ENCODE measurements at regions not wholly inside any gene's neighbourhood (a gene's known extent, or its start where the extent isn't known, plus 50 kb on each side); places are given as distances from the start of the nearest gene placed in this dataset.

GRCh38 chr12:126648074-126648473 is 1582.8 kb downstream of the AACS start:
- DNase-seq, result no peak

DNA sequence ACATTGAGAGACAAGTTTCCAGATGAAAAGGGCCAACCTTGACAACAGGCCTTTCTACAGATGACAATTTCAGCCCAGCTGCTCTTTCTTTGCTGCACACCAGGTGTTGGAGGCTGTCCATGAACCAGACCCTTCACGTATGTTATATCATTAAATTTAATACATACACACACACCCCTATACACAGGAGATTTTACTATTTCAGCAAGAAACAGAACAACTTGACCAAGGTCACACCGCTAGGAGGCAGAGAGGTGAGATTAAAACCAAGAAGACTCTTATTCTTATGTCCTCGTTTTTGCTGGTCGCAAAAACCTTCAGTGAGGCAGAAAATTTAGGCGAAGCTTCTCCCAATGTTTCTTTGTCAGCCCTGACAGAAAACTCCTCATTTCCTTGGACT is 1585.9 kb downstream of the AACS start:
- DNase-seq, result no peak

- no peak for DNase-seq
Observed at GRCh38 chr12:126663304-126664094, 1598.3 kb downstream of the AACS start.

DNA sequence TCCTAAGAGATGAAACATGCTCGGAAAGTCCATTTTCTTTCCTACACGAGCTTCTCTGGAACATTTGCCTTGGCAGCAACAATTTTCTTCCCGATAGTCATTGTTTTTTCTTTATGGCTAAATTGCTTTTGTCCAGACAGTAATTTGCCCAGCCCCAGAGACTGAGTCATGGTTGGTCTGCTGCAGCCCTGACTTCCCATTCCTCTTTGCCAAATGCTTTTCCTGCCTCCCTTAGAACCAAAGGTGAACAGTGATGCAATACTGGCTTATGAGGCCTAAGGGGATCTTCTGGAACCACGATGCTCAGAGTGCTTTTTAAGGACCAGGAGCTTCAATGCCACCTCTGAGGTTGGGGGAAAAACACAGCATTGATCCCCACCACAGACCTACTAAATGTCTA is 1599.6 kb upstream of the TMEM132C start:
- DNase-seq, result no peak

DNA sequence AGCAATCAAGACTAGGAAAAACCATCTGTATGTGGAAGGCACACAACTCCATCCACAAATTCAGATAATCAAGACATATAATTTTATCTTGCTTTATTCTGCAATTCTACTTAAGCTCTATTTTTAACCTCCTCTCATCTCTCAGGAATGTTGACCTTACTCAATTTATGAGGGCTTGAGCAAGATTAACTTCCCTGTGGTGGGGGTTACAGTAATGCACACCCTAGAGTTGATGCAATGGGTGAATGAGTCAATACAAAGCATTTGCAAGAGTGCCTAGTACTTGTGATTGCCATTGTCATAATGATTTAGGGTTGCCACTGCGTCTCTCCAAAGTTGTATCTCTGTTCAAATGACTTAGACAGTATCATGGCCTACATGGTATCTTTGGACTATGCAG is 1598.4 kb upstream of the TMEM132C start:
- no peak for DNase-seq

DNA sequence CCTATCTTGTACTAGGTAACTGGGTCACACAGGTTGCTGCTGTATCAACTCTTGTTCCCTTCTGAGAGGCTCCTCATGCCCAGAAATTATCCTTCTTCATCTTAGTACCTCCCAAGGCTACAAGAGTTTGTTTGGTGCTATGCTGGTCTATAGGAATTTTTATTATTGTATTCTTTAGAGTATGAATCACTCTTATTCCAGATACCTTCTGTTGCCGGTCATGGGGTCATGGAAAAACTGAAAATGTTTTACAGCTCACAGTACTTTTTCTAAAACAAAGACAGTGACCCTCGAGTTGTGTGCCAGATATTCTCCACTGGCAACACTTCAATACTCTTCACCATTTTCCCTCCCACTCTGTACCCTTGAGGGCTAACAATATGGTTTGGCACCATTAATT is 1598.0 kb upstream of the TMEM132C start:
- no peak for DNase-seq

DNA sequence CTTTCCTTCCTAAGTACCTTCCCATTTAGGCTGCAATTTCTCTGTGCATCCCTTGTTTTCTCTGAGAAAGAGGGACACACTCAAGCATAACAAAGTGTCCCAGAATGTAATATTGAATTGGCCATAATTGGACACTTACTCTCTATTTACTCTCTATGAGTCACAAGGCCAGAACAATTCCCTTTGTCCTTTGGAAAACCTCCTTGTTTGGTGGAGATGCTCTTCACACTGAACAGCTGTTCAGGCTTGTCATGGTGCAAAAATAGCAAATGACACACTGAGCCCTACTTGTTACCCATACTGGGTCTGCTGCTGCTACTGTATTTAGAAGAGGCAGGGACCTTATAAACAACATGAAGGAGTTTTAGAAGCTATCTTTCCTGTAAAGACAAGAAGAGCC is 1590.5 kb upstream of the TMEM132C start:
- DNase-seq, result peak; percentile 30

DNA sequence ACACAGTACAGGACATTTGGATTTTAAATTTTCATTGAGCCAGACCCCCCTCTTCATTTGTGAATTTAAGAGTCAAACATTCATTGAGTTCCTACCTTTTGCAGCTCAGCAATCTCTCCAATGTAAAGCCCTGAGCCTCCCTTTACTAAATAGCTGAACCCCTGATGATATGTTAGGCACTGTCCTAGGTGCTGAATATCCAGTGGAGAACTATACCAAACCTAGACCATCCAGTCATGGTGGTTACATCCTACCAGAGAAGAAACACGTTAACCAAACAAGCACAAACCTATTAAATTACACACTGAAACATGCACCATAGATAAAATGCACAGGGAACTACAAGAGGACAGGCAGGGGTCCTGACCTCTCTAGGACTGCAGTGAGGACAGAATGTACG is 1585.3 kb upstream of the TMEM132C start:
- no peak for DNase-seq

- DNase-seq, result no peak
Observed at GRCh38 chr12:126684703-126685102, 1582.3 kb upstream of the TMEM132C start.

DNA sequence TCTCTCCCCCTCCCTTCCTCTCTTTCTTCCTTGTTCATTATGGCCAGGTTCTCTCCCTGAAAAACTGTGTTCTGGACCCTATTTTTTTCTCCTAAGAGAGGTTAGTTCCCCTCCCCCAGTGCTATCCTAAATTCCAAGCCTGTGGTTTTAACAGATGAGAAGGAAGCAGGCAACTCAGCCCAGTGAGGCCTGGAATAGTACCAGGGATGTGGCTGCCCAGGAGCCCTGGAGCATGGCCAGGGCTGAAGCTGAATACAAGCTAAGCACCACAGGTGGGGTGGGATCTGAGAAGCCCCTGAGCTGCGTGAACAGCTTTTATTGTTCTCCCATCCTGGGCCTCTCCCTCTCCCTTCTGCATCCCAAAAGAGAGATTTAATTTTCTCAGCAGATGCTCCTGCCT is 1581.3 kb upstream of the TMEM132C start:
- no peak for DNase-seq

DNA sequence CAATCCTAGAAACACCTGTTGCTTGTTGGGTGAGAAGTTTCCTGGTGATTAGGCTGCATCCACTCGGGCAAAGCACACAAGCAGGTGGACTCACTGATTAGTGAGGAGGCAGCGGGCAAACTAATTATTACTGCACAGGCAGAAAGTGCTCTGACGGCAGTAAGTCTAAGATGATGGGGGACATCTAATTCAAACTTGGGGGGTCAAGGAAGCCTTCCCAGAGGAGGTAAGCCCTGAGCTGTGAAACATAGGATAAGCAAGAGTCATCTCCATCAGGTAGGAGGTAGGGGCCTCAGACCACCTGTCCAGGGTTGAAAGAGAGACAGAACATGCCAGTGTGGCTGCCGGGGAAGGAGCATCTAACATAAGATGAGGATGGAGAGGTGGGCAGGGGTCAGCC is 1578.4 kb upstream of the TMEM132C start:
- no peak for DNase-seq

DNA sequence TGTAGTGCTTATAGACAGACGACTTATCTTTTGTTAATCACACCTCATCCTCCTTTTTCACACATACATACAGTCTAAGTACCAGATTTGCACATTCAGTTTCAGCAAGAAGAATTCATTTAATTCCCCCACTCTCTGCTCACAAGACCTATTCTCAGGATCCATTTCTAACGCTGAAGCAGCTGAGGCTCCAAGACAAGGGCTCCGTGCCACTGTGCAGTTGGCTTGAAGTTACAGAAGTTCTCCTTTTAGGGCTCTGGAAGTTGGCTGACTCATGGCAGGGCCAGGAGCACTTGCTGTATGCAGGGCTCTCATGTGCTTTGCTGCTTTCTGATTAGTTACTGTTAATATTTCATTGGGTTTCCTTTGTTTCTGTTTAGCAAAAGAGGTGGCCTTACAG is 1566.9 kb upstream of the TMEM132C start:
- DNase-seq, result no peak

DNA sequence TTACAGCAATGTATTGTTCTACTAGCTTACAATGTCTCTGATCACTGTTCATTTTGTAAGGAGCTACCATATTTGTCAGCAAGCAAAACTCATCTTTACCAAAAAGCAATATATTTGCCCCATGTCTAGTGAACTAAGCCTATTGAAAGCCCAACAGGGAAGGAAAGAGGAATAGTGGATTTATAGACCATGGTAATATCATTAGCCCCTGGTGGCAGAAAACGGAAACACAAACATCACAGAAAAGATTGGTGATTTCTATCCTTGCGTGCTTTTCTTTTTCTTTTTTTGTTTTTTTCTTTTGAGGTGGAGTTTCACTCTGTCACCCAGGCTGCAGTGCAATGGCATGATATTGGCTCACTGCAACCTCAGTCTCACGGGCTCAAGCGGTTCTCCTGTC is 1562.4 kb upstream of the TMEM132C start:
- no peak for DNase-seq

- no peak for DNase-seq
Observed at GRCh38 chr12:126706300-126706699, 1560.7 kb upstream of the TMEM132C start.

DNA sequence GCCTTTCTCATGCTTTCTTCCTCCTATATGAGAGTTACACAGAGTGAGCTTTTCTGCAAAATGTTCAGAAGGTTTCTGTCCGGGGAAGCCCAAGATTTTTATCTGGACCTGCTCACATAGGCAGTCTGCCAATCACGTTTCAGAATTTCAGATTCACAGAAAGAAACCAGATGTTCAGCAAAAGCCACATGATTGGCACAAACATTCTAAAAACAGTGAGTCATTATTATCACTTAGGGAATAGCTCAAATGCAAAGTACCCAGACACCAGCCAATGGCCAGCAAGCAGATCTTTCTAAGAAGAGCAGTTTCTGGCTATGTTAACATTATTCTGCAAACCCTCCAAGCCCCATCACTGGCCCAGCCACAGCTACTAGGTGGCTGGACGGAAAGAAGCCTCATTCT is 1558.5 kb upstream of the TMEM132C start:
- DNase-seq, result no peak

- DNase-seq, result no peak
Observed at GRCh38 chr12:126718365-126718764, 1548.6 kb upstream of the TMEM132C start.

GRCh38 chr12:126719912-126720705 is 1546.9 kb upstream of the TMEM132C start:
- no peak for DNase-seq

DNA sequence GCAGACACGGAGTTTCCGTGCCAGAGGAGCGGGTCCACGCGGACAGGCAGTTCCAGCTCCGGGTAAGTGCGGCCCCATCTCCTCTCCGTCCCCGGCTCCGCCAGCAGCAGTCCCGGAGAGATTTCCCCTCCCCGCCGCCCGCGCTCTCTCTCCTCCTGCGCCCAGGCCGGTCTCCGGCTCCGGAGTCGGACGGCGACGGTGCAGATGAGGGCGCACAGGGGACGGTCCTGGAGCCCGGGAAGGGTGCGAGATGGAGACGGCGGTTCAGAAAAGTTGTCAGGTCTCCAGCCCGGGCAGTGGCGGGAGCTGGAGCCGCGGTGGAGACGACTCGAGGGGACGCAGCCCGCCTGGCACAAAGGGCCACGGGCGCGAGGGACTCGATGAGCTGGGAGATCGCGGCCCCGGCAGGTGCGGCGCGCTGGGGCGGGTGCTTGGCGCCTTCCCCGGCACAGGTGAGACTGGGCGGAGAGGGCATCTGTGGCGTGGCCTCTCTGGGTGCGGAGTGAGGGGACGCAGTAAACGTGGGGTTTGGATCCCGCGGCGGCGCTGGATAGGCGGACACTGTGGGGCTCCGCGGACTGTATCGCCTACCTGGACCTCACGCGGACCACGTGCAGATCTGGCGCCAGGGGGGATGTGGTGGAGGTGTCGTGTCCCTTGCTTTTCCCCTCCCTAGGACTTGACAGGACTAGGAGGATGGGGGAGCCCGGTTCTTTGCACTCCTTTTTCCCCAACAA is 1540.3 kb upstream of the TMEM132C start:
- DNase-seq, result no peak

DNA sequence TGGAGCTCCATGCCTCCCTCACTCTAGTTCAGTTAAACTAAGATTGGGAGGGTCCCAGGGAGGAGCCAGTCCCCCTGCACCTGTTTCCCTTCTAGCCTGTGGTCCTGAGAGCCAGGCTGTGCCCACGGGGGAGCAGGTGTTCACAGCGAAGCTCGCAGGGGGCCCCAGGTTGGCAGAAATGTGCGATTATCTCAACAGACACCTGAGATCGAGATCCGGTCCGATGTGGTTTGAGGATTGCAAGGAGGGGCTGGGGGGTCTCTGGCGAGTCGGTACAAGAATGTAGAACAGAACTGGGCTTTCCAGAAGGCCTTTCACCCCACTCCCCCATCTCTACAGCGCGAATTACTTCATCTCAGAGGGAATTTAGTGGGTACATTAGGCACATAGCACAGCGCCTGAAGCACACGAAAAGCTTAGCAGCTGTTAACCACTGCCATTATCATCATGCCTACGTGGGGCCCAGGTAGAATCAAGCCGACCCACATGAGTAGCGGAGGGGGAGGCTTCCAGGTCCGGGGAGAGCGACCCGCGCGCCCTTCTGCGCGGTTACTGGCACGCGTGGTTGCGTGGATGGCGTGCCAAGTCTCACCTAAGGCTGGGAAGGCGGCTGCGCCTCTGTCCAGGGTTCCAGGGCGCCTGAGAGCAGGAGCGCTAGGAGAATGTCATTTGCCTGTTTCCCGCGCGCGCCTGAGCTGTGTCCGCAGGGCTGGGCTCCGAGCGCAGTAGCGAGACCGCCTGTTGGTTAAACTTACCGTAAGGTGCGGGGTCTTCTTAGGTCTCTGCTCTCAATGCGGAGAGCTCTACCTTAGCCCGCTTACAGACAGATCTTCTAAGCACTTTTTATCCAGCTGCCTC is 1539.5 kb upstream of the TMEM132C start:
- DNase-seq, result no peak

- DNase-seq, result no peak
Observed at GRCh38 chr12:126734296-126734695, 1532.7 kb upstream of the TMEM132C start.

DNA sequence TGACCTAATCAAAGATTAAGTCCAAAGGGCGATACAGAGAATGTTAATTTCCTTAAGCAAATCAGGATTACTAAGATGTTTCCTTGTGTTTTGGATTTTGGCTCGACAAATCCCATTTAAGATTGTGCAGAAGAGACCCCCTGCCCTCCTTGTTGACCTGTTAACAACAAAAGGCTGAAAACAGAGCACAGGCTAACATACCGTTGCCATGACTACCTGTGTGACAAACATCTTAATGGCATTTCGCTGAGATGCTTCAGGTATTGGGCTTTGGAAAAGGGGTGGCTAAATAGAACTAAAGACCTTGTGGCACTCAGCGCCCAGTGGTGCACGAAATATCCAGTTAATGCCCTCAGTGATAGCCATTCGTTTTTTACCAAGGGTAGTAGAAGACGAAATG is 1532.3 kb upstream of the TMEM132C start:
- no peak for DNase-seq

- DNase-seq, result no peak
Observed at GRCh38 chr12:126741536-126742240, 1525.3 kb upstream of the TMEM132C start.

Data from midbrain (tissue), 1 donor.